ENCODE measurements at regions not wholly inside any gene's neighbourhood (a gene's known extent, or its start where the extent isn't known, plus 50 kb on each side); places are given as distances from the start of the nearest gene placed in this dataset.

- H3K4me3 ChIP-seq (ENCODE audit: low read depth, low read length) = no peak overlapping the region
These were observed 84.6 kb downstream of the MATN1 start for GRCh38 chr1:30638811-30639210.

DNA sequence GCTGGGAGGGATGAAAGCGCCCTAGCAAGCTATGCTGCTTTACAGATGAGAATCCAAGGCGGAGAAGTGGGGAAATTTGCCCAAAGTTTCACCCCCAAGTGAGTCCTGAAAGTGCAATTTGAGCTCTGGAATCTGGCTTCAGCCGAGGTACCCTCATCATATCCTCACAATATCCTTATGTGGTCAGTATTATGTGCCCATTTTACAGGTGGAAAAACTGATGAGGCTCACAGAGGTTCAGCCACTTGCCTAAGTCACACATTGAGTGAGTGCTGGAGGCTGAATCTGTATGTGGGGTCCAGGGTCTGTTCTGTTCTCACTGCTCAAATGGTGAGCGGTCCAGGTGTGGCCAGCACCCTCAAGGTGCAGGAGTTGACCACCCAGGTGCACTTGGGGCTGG is 85.3 kb downstream of the MATN1 start:
- H3K4me3 ChIP-seq (ENCODE audit: low read depth, low read length) = no peak overlapping the region

DNA sequence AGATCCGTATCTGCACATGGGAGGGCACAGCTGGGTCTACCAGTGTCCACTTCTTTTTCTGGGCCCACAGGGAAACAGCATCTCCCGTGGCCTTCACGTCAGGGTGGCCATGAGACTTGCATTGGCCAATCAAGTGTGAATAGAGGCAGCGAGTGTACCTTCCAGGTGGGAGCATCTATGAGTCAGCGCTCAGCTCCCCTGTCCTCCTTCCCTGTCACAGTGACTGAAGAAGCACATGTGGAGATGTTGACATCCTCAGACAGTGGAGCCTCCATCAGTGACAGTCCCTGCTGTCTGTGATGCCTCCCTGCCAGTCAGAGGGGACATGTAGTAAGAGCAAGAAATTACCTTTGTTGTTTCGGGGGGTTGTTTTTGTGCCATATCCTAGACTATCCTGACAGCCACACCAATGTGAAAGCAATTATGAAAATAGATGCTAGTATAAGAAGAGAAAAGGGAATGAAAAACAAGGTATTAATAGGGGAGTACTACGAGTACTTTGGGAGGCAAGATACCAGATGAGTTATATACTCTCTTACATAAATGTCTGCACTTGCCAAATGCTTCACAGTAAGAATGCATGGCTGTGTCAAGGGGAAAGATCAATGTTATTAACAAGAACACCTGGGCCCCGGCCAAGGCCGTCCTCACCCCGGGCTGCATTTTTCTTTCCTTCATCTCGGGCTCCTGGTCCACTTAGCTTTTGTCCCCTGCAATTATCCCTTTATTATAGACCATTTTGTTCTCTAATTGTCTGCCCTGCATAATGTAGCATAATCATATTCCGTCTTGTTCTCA is 86.0 kb downstream of the MATN1 start:
- no peak overlapping the region for H3K4me3 ChIP-seq (ENCODE audit: low read depth, low read length)

GRCh38 chr1:30636621-30637020 is 86.8 kb downstream of the MATN1 start:
- H3K4me3 ChIP-seq (ENCODE audit: low read depth, low read length) = no peak overlapping the region

DNA sequence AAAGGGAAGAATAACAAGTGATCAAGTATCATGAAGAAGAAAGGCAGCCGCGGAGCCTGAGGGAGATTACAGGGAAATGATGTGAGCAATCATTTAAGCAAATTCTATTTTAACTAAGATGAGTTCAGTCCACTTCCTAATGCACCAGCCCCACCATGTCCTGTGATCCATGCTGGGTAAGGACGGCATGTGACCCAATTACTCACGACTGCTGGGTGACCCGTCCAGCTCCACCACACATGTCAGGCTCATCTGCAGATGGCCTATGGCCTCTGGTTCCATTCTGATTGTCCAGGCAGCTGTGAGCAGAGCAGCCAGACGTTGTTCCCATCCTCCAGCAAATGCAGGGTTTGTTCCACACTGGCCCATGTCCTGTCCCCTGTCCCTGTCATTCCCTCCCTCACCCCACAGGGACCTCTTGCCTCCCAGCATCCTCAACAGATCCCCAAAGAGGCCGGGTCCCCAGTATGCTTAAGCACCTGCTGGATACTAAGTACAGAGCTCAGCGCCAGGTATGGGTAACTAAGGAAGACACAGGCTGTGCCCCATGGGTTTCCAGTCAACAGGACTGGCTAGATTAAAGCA is 87.9 kb downstream of the MATN1 start:
- no peak overlapping the region for H3K4me3 ChIP-seq (ENCODE audit: low read depth, low read length)

GRCh38 chr1:30634507-30634906 is 88.9 kb downstream of the MATN1 start:
- no peak overlapping the region for H3K4me3 ChIP-seq (ENCODE audit: low read depth, low read length)

DNA sequence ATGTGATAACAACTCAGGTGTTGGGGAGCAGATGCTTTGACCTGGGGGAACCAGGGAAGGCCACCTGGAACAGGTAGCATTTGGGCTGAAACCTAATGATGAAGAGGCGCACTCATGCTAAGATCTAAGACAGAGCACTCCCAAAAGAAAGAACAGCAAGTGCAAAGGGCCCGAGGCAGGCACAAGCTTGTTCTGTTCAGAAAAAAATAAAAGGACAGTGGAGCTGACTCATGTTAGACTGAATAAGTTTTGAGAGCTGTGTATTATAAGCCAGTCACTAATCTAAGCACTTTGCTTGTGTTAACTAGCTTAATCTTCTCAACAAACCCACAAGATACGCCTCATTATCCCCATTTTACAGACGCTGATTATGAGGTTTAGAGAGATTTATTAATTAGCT is 90.1 kb downstream of the MATN1 start:
- no peak overlapping the region for H3K4me3 ChIP-seq (ENCODE audit: low read depth, low read length)

GRCh38 chr1:30632481-30632880 is 90.9 kb downstream of the MATN1 start:
- no peak overlapping the region for H3K4me3 ChIP-seq (ENCODE audit: low read depth, low read length)

DNA sequence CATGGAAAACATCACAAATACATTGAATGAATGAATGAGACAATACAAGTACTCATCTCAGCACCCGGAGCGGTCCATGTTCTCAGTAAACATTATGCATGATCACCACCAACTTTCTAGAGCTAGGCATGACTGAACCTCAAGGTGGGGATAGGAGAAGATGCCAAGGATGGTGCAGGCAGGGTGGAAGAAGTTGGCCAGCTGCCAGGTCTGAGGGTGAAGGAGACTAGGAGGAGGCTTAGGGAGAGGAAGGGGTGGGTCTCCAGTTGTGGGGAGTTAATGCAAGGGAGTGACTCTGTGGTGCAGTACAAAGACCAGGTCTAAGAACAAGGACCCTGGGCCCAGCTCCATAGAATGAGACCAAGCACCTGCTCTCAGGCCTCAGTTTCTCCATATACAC is 91.7 kb downstream of the MATN1 start:
- no peak overlapping the region for H3K4me3 ChIP-seq (ENCODE audit: low read depth, low read length)

GRCh38 chr1:30629501-30629900 is 93.9 kb downstream of the MATN1 start:
- no peak overlapping the region for H3K4me3 ChIP-seq (ENCODE audit: low read depth, low read length)

GRCh38 chr1:30627994-30628393 is 95.4 kb downstream of the MATN1 start:
- H3K4me3 ChIP-seq (ENCODE audit: low read depth, low read length) = no peak overlapping the region

GRCh38 chr1:30627206-30627605 is 96.2 kb downstream of the MATN1 start:
- H3K4me3 ChIP-seq (ENCODE audit: low read depth, low read length) = no peak overlapping the region

DNA sequence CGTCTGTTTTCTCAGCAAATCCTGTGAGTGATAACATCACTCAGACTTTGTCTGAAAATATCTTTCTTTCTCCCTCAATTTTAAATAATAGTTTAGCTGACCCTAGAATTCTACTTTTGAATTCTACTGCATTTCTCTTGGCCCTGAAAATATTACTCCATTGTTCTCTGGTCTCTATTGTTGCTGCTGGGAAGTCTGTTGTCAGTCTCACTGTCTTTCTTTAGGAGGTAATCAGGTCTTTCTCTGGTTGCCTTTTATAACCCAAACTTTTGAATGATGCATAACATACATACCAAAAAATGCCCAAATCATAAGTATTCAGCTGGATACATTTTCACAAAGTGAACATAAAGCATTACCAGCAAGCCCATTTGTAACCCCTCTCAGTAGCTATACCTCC is 100.0 kb downstream of the MATN1 start:
- H3K4me3 ChIP-seq (ENCODE audit: low read depth, low read length) = no peak overlapping the region

DNA sequence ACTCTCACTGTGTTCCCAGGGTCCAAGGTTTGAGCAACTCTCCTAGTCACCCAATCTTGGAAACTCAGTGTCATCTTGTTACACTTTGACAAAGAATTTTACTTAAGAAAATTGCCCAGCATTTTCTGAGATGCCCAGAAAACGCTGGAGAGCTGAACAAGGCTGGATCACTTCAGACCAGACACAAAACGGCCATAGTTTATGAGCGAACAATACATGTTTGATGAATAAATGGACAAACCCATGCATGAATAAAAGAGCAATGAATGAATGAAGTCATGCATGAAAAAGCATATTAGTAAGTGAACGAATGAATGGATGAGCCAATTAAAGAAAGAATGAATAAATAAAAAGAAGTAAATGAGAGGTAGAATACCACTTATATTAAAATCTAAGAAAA is 103.8 kb downstream of the MATN1 start:
- no peak overlapping the region for H3K4me3 ChIP-seq (ENCODE audit: low read depth, low read length)

DNA sequence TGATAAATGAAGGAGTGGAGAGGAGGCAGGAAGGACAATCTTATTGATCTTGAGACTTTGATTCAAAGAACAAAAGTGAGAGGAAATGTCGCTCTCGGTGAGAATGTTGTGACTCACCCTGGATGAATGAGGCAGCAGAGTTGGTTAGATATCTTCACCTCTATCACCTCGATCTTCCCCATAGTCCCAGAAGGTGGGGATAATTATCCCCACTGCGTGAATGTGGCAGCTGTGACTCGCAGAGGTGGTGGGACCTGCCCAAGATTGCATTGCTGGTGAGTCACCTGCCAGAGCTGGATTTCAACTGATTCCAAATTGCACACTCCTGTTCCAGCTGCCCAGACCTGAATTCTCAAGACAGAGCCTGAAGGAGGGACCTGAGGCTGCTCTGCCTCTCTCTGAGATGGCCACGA is 105.0 kb downstream of the MATN1 start:
- H3K4me3 ChIP-seq (ENCODE audit: low read depth, low read length) = no peak overlapping the region

- no peak overlapping the region for H3K4me3 ChIP-seq (ENCODE audit: low read depth, low read length)
These were observed 106.6 kb downstream of the MATN1 start for GRCh38 chr1:30616759-30617158.

- H3K4me3 ChIP-seq (ENCODE audit: low read depth, low read length) = no peak overlapping the region
These were observed 107.4 kb downstream of the MATN1 start for GRCh38 chr1:30615816-30616590.

- H3K4me3 ChIP-seq (ENCODE audit: low read depth, low read length) = no peak overlapping the region
These were observed 108.1 kb downstream of the MATN1 start for GRCh38 chr1:30615076-30615795.

- no peak overlapping the region for H3K4me3 ChIP-seq (ENCODE audit: low read depth, low read length)
These were observed 110.2 kb downstream of the MATN1 start for GRCh38 chr1:30613188-30613587.

DNA sequence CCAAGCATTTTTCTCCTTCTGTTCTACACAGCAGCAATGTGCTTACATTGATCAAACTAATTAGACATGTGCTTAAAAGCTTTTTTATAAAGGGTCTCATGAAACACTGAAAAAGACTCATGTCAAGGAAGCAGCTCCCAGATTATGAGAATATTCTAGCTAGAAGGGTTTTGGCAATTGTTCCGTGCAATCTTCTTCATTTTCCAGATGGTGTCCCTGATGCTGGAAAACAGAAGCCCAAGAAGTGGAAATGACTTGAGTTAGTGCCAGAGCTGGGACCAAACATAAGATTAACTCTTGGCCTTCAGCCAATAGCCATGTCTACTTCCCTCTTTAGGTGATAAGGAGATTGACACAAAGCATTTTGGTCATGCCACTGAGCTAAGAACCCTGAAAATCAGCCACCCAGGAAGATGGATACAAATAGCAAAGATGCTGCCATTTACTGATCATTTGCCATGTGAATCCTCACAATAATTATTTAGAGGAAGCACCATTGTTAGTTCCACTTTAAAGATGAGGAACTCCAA is 110.8 kb downstream of the MATN1 start:
- H3K4me3 ChIP-seq (ENCODE audit: low read depth, low read length) = no peak overlapping the region

DNA sequence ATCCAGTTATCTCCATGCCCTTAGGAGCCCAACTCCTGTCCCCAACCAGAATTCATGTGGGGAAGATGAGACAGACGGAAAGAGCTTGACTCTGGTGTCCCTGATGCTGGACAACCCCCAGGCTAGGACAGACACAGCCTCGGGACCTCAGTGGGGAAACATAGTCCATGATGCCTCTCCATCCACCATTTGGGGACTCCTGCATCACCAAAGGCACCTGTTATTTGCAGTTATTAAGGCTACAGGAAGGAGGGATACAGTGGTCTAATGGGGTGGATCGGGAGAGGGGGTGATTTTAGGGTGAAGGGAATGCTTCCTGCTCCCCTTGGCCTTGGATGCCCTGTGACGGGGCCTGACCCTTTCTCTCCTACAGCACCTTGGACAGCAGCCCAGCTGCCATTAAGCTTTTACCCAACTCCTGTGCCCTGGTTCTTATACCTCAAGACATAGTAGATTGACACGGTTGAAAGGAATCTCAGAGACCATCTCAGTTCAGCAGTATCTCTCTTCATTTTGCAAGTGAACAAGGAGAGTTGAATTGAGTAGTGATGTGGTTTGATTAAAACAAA is 111.6 kb downstream of the MATN1 start:
- no peak overlapping the region for H3K4me3 ChIP-seq (ENCODE audit: low read depth, low read length)

All from iPS-11a (cell line).